Spleen (tissue), 7 donors: ENCODE measurements at regions not wholly inside any gene's neighbourhood (a gene's known extent, or its start where the extent isn't known, plus 50 kb on each side); places are given as distances from the start of the nearest gene placed in this dataset.

Source experiments
- POLR2A ChIP-seq, 3 donors: fragments of 450-650 bp; IDR thresholded peaks; one replicate each; pipeline ENCODE4 v1.5.1; 2017; ENCODE audit warnings: antibody characterized with exemption in 3 of 3, mild to moderate bottlenecking in 1 of 3
- POLR2AphosphoS5 ChIP-seq, 3 donors: sonication (generic); formaldehyde crosslinking; IDR thresholded peaks; one replicate each; pipeline ENCODE4 v1.5.1; 2017; ENCODE audit warnings: antibody characterized with exemption in 3 of 3
- TF ChIP-seq, protein P1 (sequence below), 11 experiments: fragments of 200-600 bp in 7 of 11; fragments of 450-650 bp in 4 of 11; sonication (generic) in 4 of 11; IDR thresholded peaks in 8 of 11; conservative IDR thresholded peaks in 3 of 11; 1 replicate in 7 of 11; 2 replicates in 4 of 11; pipeline versions ENCODE4 v1.4.0 to v1.8.0; 2016 to 2021; ENCODE audit warnings: antibody characterized with exemption in 11 of 11, inconsistent platforms in 4 of 11, mild to moderate bottlenecking in 1 of 11
- donor health status: DM: no; HTN: no; CAD: no; lungs with moderate emphysema.
- donor health status: DM: no; HTN: no; CAD: no.
- donor health status: DM: no; HTN: no; CAD: no.

DNA sequence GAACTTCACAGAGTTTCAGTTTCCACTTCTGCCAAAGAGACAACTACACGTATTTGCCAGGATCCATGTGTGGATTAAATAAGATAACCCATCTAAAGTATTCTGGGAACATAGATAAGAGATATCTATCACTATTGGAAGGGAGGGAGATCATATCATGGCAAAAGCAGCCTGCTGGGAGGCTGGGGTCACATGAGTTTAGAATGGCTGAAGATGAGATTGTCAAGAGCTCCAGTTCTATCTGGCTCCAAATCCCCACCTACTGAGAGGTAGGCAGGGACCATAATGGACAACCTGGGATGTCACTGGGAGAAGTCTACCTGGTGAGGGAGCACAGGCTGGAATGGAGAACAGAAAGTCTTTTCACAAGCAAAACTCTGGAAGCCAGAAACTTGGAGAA is 192.6 kb upstream of the ST6GAL2 start:
- no peak for TF ChIP-seq POLR2A (IDR thresholded peaks at IDR 0.05)
- TF ChIP-seq, protein P1, sequence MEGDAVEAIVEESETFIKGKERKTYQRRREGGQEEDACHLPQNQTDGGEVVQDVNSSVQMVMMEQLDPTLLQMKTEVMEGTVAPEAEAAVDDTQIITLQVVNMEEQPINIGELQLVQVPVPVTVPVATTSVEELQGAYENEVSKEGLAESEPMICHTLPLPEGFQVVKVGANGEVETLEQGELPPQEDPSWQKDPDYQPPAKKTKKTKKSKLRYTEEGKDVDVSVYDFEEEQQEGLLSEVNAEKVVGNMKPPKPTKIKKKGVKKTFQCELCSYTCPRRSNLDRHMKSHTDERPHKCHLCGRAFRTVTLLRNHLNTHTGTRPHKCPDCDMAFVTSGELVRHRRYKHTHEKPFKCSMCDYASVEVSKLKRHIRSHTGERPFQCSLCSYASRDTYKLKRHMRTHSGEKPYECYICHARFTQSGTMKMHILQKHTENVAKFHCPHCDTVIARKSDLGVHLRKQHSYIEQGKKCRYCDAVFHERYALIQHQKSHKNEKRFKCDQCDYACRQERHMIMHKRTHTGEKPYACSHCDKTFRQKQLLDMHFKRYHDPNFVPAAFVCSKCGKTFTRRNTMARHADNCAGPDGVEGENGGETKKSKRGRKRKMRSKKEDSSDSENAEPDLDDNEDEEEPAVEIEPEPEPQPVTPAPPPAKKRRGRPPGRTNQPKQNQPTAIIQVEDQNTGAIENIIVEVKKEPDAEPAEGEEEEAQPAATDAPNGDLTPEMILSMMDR (IDR thresholded peaks at IDR 0.05 in 8 of 11, conservative IDR thresholded peaks at IDR 0.05 in 3 of 11): no peak
- TF ChIP-seq POLR2AphosphoS5 (IDR thresholded peaks at IDR 0.05): no peak
